Endothelial cell (in vitro differentiated cells): ENCODE measurements at regions not wholly inside any gene's neighbourhood (a gene's known extent, or its start where the extent isn't known, plus 50 kb on each side); places are given as distances from the start of the nearest gene placed in this dataset.

Experiments
- DNase-seq: peaks from one replicate; pipeline ENCODE4 v3.0.0; 2021; ENCODE audit warnings: low spot score
- H3K27ac Mint-ChIP-seq: one replicate; pipeline ENCODE4 v1.8.0; 2021; ENCODE audit warnings: mixed read lengths, inconsistent platforms; ENCODE audit not compliant: unreplicated experiment
- H3K27me3 Mint-ChIP-seq: one replicate; pipeline ENCODE4 v1.8.0; 2021; ENCODE audit warnings: mild to moderate bottlenecking, moderate library complexity, mixed read lengths, inconsistent platforms; ENCODE audit not compliant: unreplicated experiment
- H3K36me3 Mint-ChIP-seq: one replicate; pipeline ENCODE4 v1.8.0; 2021; ENCODE audit warnings: mild to moderate bottlenecking, low read depth, mixed read lengths, inconsistent platforms; ENCODE audit not compliant: unreplicated experiment
- H3K4me1 Mint-ChIP-seq: one replicate; pipeline ENCODE4 v1.8.0; 2021; ENCODE audit warnings: mild to moderate bottlenecking, mixed read lengths, inconsistent platforms; ENCODE audit not compliant: unreplicated experiment
- H3K4me3 Mint-ChIP-seq: one replicate; pipeline ENCODE4 v1.8.0; 2021; ENCODE audit warnings: mild to moderate bottlenecking, mixed read lengths, inconsistent platforms; ENCODE audit not compliant: unreplicated experiment
- H3K9me3 Mint-ChIP-seq: one replicate; pipeline ENCODE4 v1.8.0; 2021; ENCODE audit warnings: mixed read lengths, inconsistent platforms; ENCODE audit not compliant: unreplicated experiment
- CTCF ChIP-seq: fragments of 200-600 bp; sonication (generic); IDR thresholded peaks from one replicate; pipeline ENCODE4 v1.5.0; 2021; ENCODE audit warnings: antibody characterized with exemption; ENCODE audit not compliant: unreplicated experiment

- no peak overlapping the region for H3K4me3 Mint-ChIP-seq
- H3K36me3 Mint-ChIP-seq, result no peaks in the 10 kb centered on the region
- no peak for TF ChIP-seq CTCF
- no peak overlapping the region for H3K27ac Mint-ChIP-seq
- no peaks in the 10 kb centered on the region for H3K9me3 Mint-ChIP-seq
- no peaks in the 10 kb centered on the region for H3K27me3 Mint-ChIP-seq
- H3K4me1 Mint-ChIP-seq, result peaks cover 4% of the 10 kb centered on the region
- no peak for DNase-seq
Measured at GRCh38 chr18:24782566-24782965, 322.1 kb downstream of the HRH4 start.

- Mint-ChIP-seq H3K4me3 (no peak overlapping the region), H3K9me3 (no peaks in the 10 kb centered on the region), H3K36me3 (no peaks in the 10 kb centered on the region), H3K4me1 (peaks cover 4% of the 10 kb centered on the region), H3K27me3 (no peaks in the 10 kb centered on the region), H3K27ac (no peak overlapping the region)
- TF ChIP-seq CTCF, result no peak
- DNase-seq, result no peak
Measured at GRCh38 chr18:24785019-24785418, 324.6 kb downstream of the HRH4 start.

GRCh38 chr18:24786027-24786426 lies 325.6 kb downstream of the HRH4 start:
- Mint-ChIP-seq H3K4me3 (no peak overlapping the region), H3K27ac (no peak overlapping the region), H3K36me3 (no peaks in the 10 kb centered on the region), H3K9me3 (no peaks in the 10 kb centered on the region), H3K27me3 (no peaks in the 10 kb centered on the region), H3K4me1 (peaks cover 4% of the 10 kb centered on the region)
- no peak for TF ChIP-seq CTCF
- no peak for DNase-seq

- Mint-ChIP-seq H3K4me1 (peaks cover 3% of the 10 kb centered on the region), H3K27ac (no peak overlapping the region), H3K4me3 (no peak overlapping the region), H3K27me3 (no peaks in the 10 kb centered on the region), H3K9me3 (no peaks in the 10 kb centered on the region), H3K36me3 (no peaks in the 10 kb centered on the region)
- TF ChIP-seq CTCF, result no peak
- no peak for DNase-seq
Measured at GRCh38 chr18:24790347-24790746, 329.9 kb downstream of the HRH4 start.

GRCh38 chr18:24791751-24792545 lies 331.5 kb downstream of the HRH4 start:
- TF ChIP-seq CTCF, result no peak
- Mint-ChIP-seq H3K9me3 (no peaks in the 10 kb centered on the region), H3K27ac (no peak overlapping the region), H3K4me1 (peaks cover 3% of the 10 kb centered on the region), H3K27me3 (no peaks in the 10 kb centered on the region), H3K4me3 (no peak overlapping the region), H3K36me3 (no peaks in the 10 kb centered on the region)
- no peak for DNase-seq
